ENCODE measurements at regions not wholly inside any gene's neighbourhood (a gene's known extent, or its start where the extent isn't known, plus 50 kb on each side); places are given as distances from the start of the nearest gene placed in this dataset.

GRCh38 chr2:5959836-5960820, 267.9 kb downstream of the SOX11 start:
- no TSS peak for BruUV-seq (replicated peaks)
- Histone ChIP-seq H3K9ac (ENCODE audit: low read length) (no peak overlapping the region), H3K4me2 (ENCODE audit: low read length) (no peak overlapping the region), H3K27ac (ENCODE audit: low read depth, low read length) (no peak overlapping the region), H3K9me2 (ENCODE audit: insufficient read depth) (no peaks in the 10 kb centered on the region), H2AFZ (ENCODE audit: low read depth, low read length, poor library complexity, severe bottlenecking) (no peak overlapping the region), H3K9me3 (ENCODE audit: control insufficient read depth in 1 of 2, insufficient read depth in 1 of 2, low read depth in 1 of 2, low read length in 2 of 2) (peaks cover 4 to 12% of the 10 kb centered on the region in 2 experiments; a peak in 2 of 4 replicates), H3K4me3 (replicated peaks in 1 of 2; ENCODE audit: low read depth in 1 of 2, low read length in 2 of 2) (no peak overlapping the region), H3K4me1 (ENCODE audit: control insufficient read depth in 1 of 2, insufficient read depth in 2 of 2, low read length in 2 of 2) (no peaks in the 10 kb centered on the region), H3K79me2 (ENCODE audit: insufficient read depth, low read length) (no peaks in the 10 kb centered on the region), H3K27me3 (ENCODE audit: insufficient read depth, low read length) (no peaks in the 10 kb centered on the region), H3K36me3 (ENCODE audit: control insufficient read depth in 1 of 2, insufficient read depth in 2 of 2, low read length in 2 of 2) (no peaks in the 10 kb centered on the region), H4K20me1 (ENCODE audit: insufficient read depth) (no peaks in the 10 kb centered on the region)
- no peak for TF ChIP-seq RAD21 (IDR thresholded peaks at IDR 0.05; ENCODE audit: low read depth)
- no peak for TF ChIP-seq REST (IDR thresholded peaks at IDR 0.05; ENCODE audit: low read depth)
- no peak for TF ChIP-seq CEBPB (IDR thresholded peaks at IDR 0.05; ENCODE audit: low read depth)
- TF ChIP-seq, protein P1, sequence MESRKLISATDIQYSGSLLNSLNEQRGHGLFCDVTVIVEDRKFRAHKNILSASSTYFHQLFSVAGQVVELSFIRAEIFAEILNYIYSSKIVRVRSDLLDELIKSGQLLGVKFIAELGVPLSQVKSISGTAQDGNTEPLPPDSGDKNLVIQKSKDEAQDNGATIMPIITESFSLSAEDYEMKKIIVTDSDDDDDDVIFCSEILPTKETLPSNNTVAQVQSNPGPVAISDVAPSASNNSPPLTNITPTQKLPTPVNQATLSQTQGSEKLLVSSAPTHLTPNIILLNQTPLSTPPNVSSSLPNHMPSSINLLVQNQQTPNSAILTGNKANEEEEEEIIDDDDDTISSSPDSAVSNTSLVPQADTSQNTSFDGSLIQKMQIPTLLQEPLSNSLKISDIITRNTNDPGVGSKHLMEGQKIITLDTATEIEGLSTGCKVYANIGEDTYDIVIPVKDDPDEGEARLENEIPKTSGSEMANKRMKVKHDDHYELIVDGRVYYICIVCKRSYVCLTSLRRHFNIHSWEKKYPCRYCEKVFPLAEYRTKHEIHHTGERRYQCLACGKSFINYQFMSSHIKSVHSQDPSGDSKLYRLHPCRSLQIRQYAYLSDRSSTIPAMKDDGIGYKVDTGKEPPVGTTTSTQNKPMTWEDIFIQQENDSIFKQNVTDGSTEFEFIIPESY (IDR thresholded peaks at IDR 0.05; ENCODE audit: extremely low read depth, insufficient replicate concordance, low read length) = no peak
- TF ChIP-seq ZNF274 (IDR thresholded peaks at IDR 0.05; ENCODE audit: low read depth, low read length) = no peak
- TF ChIP-seq ELF1 (IDR thresholded peaks at IDR 0.05; ENCODE audit: borderline replicate concordance, low read depth) = no peak
- TF ChIP-seq EZH2phosphoT487 (IDR thresholded peaks at IDR 0.05; ENCODE audit: borderline replicate concordance) = no peak
- no peak for TF ChIP-seq EGR1 (IDR thresholded peaks at IDR 0.05; ENCODE audit: low read depth)
- no peak for TF ChIP-seq YY1 (IDR thresholded peaks at IDR 0.05; ENCODE audit: extremely low read depth, insufficient replicate concordance, low read depth, low read length)
- no peak for TF ChIP-seq SRF (IDR thresholded peaks at IDR 0.05; ENCODE audit: low read depth)
- no peak for TF ChIP-seq SP1 (IDR thresholded peaks at IDR 0.05; ENCODE audit: low read depth)
- TF ChIP-seq SIN3A (IDR thresholded peaks at IDR 0.05; ENCODE audit: low read depth) = no peak
- no peak for TF ChIP-seq CTCF (IDR thresholded peaks at IDR 0.05 in 2 of 3, conservative IDR thresholded peaks at IDR 0.05 in 1 of 3; ENCODE audit: borderline replicate concordance in 1 of 3, insufficient read depth in 1 of 3, low read depth in 2 of 3, low read length in 2 of 3)
- TF ChIP-seq MAX (IDR thresholded peaks at IDR 0.05) = no peak
- no peak for TF ChIP-seq FOSL1 (IDR thresholded peaks at IDR 0.05; ENCODE audit: low read depth)
- TF ChIP-seq ATF3 (IDR thresholded peaks at IDR 0.05) = no peak
- TF ChIP-seq POLR2A (IDR thresholded peaks at IDR 0.05; ENCODE audit: borderline replicate concordance, extremely low read depth, insufficient read depth, insufficient read length) = no peak
- TF ChIP-seq JUND (IDR thresholded peaks at IDR 0.05) = no peak
- no peak for TF ChIP-seq CBX3 (IDR thresholded peaks at IDR 0.05; ENCODE audit: low read depth)
- intact Hi-C loops (cut with micrococcal nuclease) = no loop called here
- ATAC-seq (no peak), DNase-seq (ENCODE audit: low read depth, low spot score) (no peak)
- CTCF ChIA-PET = no interaction called here
- POLR2A ChIA-PET = no interaction called here
- RAD21 ChIA-PET (ENCODE audit: low non-redundant PET in 1 of 2, low total read pairs in 2 of 2, uncharacterized antibody in 2 of 2, unreplicated experiment in 2 of 2) = no interaction called here

Measured in HCT116 (cell line).